ENCODE measurements at regions not wholly inside any gene's neighbourhood (a gene's known extent, or its start where the extent isn't known, plus 50 kb on each side); places are given as distances from the start of the nearest gene placed in this dataset.

- Histone ChIP-seq H3K27me3 (ENCODE audit: insufficient read depth in 3 of 3, low read length in 2 of 3) (no peaks in the 10 kb centered on the region), H3K9me3 (no peaks in the 10 kb centered on the region), H3K4me1 (no peaks in the 10 kb centered on the region), H3K4me3 (no peak overlapping the region), H3K27ac (no peak overlapping the region), H3K36me3 (ENCODE audit: insufficient read depth in 1 of 2, low read depth in 1 of 2) (no peaks in the 10 kb centered on the region)
- WGBS, 3 donors, result 71 to 73% (median 73%) methylated on average over 2 of the region's 2 CpGs
- TF ChIP-seq, protein P1, sequence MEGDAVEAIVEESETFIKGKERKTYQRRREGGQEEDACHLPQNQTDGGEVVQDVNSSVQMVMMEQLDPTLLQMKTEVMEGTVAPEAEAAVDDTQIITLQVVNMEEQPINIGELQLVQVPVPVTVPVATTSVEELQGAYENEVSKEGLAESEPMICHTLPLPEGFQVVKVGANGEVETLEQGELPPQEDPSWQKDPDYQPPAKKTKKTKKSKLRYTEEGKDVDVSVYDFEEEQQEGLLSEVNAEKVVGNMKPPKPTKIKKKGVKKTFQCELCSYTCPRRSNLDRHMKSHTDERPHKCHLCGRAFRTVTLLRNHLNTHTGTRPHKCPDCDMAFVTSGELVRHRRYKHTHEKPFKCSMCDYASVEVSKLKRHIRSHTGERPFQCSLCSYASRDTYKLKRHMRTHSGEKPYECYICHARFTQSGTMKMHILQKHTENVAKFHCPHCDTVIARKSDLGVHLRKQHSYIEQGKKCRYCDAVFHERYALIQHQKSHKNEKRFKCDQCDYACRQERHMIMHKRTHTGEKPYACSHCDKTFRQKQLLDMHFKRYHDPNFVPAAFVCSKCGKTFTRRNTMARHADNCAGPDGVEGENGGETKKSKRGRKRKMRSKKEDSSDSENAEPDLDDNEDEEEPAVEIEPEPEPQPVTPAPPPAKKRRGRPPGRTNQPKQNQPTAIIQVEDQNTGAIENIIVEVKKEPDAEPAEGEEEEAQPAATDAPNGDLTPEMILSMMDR (IDR thresholded peaks at IDR 0.05), result no peak
- DNase-seq (no peak), ATAC-seq (no peak)
- intact Hi-C loops (cut with DNase I), result no loop called here
Measured at GRCh38 chr11:23353611-23354010, 493.3 kb upstream of the CCDC179 start.

DNA sequence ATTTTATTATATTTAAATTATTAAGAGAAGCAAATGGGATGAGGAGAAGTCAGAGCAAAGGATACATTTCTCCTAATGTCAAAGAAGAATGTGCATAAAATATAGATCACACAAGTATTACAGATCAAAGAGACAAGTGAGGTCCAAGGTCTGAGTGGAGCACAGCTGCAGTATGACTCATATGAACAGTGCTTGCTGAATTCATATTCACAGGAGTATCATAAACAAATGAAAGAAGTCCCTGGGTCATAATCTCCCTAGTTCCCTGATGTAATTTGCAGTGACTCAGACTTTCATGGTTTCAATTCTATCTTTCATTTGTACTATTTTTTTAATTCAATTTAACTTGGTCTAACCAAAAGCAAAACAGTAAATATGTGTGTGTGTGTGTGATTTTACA is 499.0 kb upstream of the CCDC179 start:
- no peaks in the 10 kb centered on the region for H3K4me1 ChIP-seq
- TF ChIP-seq, protein P1 (IDR thresholded peaks at IDR 0.05), result no peak
- H3K27ac ChIP-seq, result no peak overlapping the region
- intact Hi-C loops (cut with DNase I), result no loop called here
- H3K9me3 ChIP-seq, result no peaks in the 10 kb centered on the region
- H3K36me3 ChIP-seq (ENCODE audit: insufficient read depth in 1 of 2, low read depth in 1 of 2), result no peaks in the 10 kb centered on the region
- no peak for DNase-seq
- H3K4me3 ChIP-seq, result no peak overlapping the region
- no peak for ATAC-seq
- no peaks in the 10 kb centered on the region for H3K27me3 ChIP-seq (ENCODE audit: insufficient read depth in 3 of 3, low read length in 2 of 3)

DNA sequence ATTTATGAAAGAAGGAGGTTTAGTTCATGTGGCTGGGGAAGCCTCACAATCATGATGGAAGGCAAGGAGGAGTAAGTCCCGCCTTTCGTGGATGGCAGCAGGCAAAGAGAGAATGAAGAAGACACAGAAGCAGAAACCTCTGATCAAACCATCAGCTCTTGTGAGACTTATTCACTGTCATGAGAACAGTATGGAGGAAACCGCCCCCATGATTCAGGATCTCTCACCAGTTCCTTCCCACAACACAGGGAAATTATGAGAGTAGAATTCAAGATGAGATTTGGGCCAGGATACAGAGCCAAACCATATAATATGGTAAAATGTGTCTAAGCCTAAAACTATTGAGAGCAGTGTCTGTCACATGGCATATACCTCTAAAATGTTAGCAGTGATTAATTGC is 503.8 kb upstream of the CCDC179 start:
- Histone ChIP-seq H3K27me3 (ENCODE audit: insufficient read depth in 3 of 3, low read length in 2 of 3) (no peaks in the 10 kb centered on the region), H3K9me3 (no peaks in the 10 kb centered on the region), H3K4me3 (no peak overlapping the region), H3K36me3 (ENCODE audit: insufficient read depth in 1 of 2, low read depth in 1 of 2) (no peaks in the 10 kb centered on the region), H3K4me1 (no peaks in the 10 kb centered on the region), H3K27ac (no peak overlapping the region)
- TF ChIP-seq, protein P1 (IDR thresholded peaks at IDR 0.05), result no peak
- ATAC-seq (no peak), DNase-seq (no peak)
- WGBS, 3 donors, result 90 to 96% (median 91%) methylated on average over 3 of the region's 3 CpGs
- intact Hi-C loops (cut with DNase I), result no loop called here

GRCh38 chr11:23370580-23371275 is 510.5 kb upstream of the CCDC179 start:
- H3K4me3 ChIP-seq, result no peak overlapping the region

More at GRCh38 chr11:23370580-23371275, 510.5 kb upstream of the CCDC179 start:
- WGBS, 3 donors, result 55 to 66% (median 56%) methylated on average over 3 of the region's 3 CpGs
- Histone ChIP-seq H3K9me3 (no peaks in the 10 kb centered on the region), H3K4me1 (no peaks in the 10 kb centered on the region), H3K27ac (no peak overlapping the region), H3K27me3 (ENCODE audit: insufficient read depth in 3 of 3, low read length in 2 of 3) (no peaks in the 10 kb centered on the region), H3K36me3 (ENCODE audit: insufficient read depth in 1 of 2, low read depth in 1 of 2) (no peaks in the 10 kb centered on the region)
- no peak for ATAC-seq
- TF ChIP-seq, protein P1 (IDR thresholded peaks at IDR 0.05), result no peak
- no peak for DNase-seq
- intact Hi-C loops (cut with DNase I), result no loop called here
